ENCODE measurements at regions not wholly inside any gene's neighbourhood (a gene's known extent, or its start where the extent isn't known, plus 50 kb on each side); places are given as distances from the start of the nearest gene placed in this dataset.

GRCh38 chr2:59693231-59693959, 860.1 kb downstream of the BCL11A start:
- H3K36me3 ChIP-seq (ENCODE audit: control insufficient read depth, insufficient read depth, low read length) = no peaks in the 10 kb centered on the region
- no peak for DNase-seq (ENCODE audit: low read depth)
- H3K4me3 ChIP-seq (ENCODE audit: low read depth, low read length) = no peak overlapping the region
- H3K27me3 ChIP-seq (ENCODE audit: control insufficient read depth, insufficient read depth, low read length) = no peaks in the 10 kb centered on the region
- no peak for TF ChIP-seq CTCF (IDR thresholded peaks at IDR 0.05; ENCODE audit: insufficient read depth, low read length, poor library complexity, severe bottlenecking)

- Histone ChIP-seq H3K4me3 (ENCODE audit: low read depth, low read length) (no peak overlapping the region), H3K36me3 (ENCODE audit: control insufficient read depth, insufficient read depth, low read length) (no peaks in the 10 kb centered on the region), H3K27me3 (ENCODE audit: control insufficient read depth, insufficient read depth, low read length) (no peaks in the 10 kb centered on the region)
- DNase-seq (ENCODE audit: low read depth) = no peak
- no peak for TF ChIP-seq CTCF (IDR thresholded peaks at IDR 0.05; ENCODE audit: insufficient read depth, low read length, poor library complexity, severe bottlenecking)
These were observed 861.8 kb downstream of the BCL11A start for GRCh38 chr2:59691518-59692190.

- Histone ChIP-seq H3K27me3 (ENCODE audit: control insufficient read depth, insufficient read depth, low read length) (no peaks in the 10 kb centered on the region), H3K36me3 (ENCODE audit: control insufficient read depth, insufficient read depth, low read length) (no peaks in the 10 kb centered on the region), H3K4me3 (ENCODE audit: low read depth, low read length) (no peak overlapping the region)
- DNase-seq (ENCODE audit: low read depth) = no peak
- TF ChIP-seq CTCF (IDR thresholded peaks at IDR 0.05; ENCODE audit: insufficient read depth, low read length, poor library complexity, severe bottlenecking) = no peak
These were observed 862.6 kb downstream of the BCL11A start for GRCh38 chr2:59690849-59691248.

GRCh38 chr2:59684771-59685166, 868.7 kb downstream of the BCL11A start:
- no peak for DNase-seq (ENCODE audit: low read depth)

GRCh38 chr2:59684116-59684770, 869.2 kb downstream of the BCL11A start:
- Histone ChIP-seq H3K36me3 (ENCODE audit: control insufficient read depth, insufficient read depth, low read length) (no peaks in the 10 kb centered on the region), H3K27me3 (ENCODE audit: control insufficient read depth, insufficient read depth, low read length) (no peaks in the 10 kb centered on the region), H3K4me3 (ENCODE audit: low read depth, low read length) (no peak overlapping the region)
- DNase-seq (ENCODE audit: low read depth) = no peak
- TF ChIP-seq CTCF (IDR thresholded peaks at IDR 0.05; ENCODE audit: insufficient read depth, low read length, poor library complexity, severe bottlenecking) = no peak

More at GRCh38 chr2:59684771-59685166, 868.7 kb downstream of the BCL11A start:
- H3K27me3 ChIP-seq (ENCODE audit: control insufficient read depth, insufficient read depth, low read length) = no peaks in the 10 kb centered on the region
- H3K4me3 ChIP-seq (ENCODE audit: low read depth, low read length) = no peak overlapping the region
- H3K36me3 ChIP-seq (ENCODE audit: control insufficient read depth, insufficient read depth, low read length) = no peaks in the 10 kb centered on the region
- no peak for TF ChIP-seq CTCF (IDR thresholded peaks at IDR 0.05; ENCODE audit: insufficient read depth, low read length, poor library complexity, severe bottlenecking)

Data from kidney epithelial cell (primary cell).